Prostate gland (tissue), 2 donors: ENCODE measurements at regions not wholly inside any gene's neighbourhood (a gene's known extent, or its start where the extent isn't known, plus 50 kb on each side); places are given as distances from the start of the nearest gene placed in this dataset.

Source experiments
- DNase-seq: peaks from one replicate; pipeline ENCODE4 v3.0.0-alpha.2; 2019; ENCODE audit warnings: low spot score
- H3K27ac ChIP-seq, 2 donors: fragments of 200-600 bp; sonication (generic); 2 replicates each; pipeline ENCODE4 v1.5.1; 2017 to 2019
- H3K27me3 ChIP-seq: fragments of 200-600 bp; sonication (generic); replicated peaks from 2 replicates; pipeline ENCODE4 v1.5.1; 2019; ENCODE audit not compliant: insufficient read depth
- H3K36me3 ChIP-seq, 2 donors: fragments of 200-600 bp; sonication (generic); 1 replicate in 1 of 2; 2 replicates in 1 of 2; pipeline versions ENCODE4 v1.5.1 to v1.8.1; 2017 to 2019
- H3K4me1 ChIP-seq: fragments of 200-600 bp; sonication (generic); replicated peaks from 2 replicates; pipeline ENCODE4 v1.5.1; 2019
- H3K4me3 ChIP-seq, 2 donors: fragments of 200-600 bp; sonication (generic); 2 replicates each; pipeline ENCODE4 v1.5.1; 2017 to 2019
- H3K9me3 ChIP-seq: fragments of 200-600 bp; sonication (generic); 2 replicates; pipeline ENCODE4 v1.5.1; 2017
- CTCF ChIP-seq, 4 experiments: fragments of 200-600 bp in 2 of 4; fragments of 450-650 bp in 2 of 4; sonication (generic) in 2 of 4; IDR thresholded peaks; 1 replicate in 3 of 4; 2 replicates in 1 of 4; pipeline ENCODE4 v1.5.1; 2016 to 2019; ENCODE audit warnings: antibody characterized with exemption in 4 of 4, mild to moderate bottlenecking in 2 of 4, moderate library complexity in 2 of 4
- POLR2A ChIP-seq: fragments of 450-650 bp; IDR thresholded peaks from one replicate; pipeline ENCODE4 v1.6.1; 2016; ENCODE audit warnings: antibody characterized with exemption, mild to moderate bottlenecking
- POLR2AphosphoS5 ChIP-seq: sonication (generic); formaldehyde crosslinking; IDR thresholded peaks from one replicate; pipeline ENCODE4 v1.6.1; 2017; ENCODE audit warnings: antibody characterized with exemption
- WGBS: methylation state at CpG from one replicate; pipeline ENCODE4 v1.1.5; 2018; 5-methylcytosine and 5-hydroxymethylcytosine counted together
- intact Hi-C: fragments of 100-400 bp; cut with DNase I; formaldehyde crosslinking; loops from one replicate; pipeline ENCODE4 v1.14.2; 2022

- Histone ChIP-seq H3K27me3 (no peaks in the 10 kb centered on the region), H3K4me3 (no peak overlapping the region), H3K27ac (no peak overlapping the region), H3K4me1 (no peaks in the 10 kb centered on the region), H3K36me3 (no peaks in the 10 kb centered on the region), H3K9me3 (no peaks in the 10 kb centered on the region)
- WGBS, result 75% methylated on average over 1 of the region's 1 CpG
- no peak for TF ChIP-seq POLR2A
- intact Hi-C loops, result no loop called here
- no peak for DNase-seq
Measured at GRCh38 chr5:166648736-166649135, 1642.7 kb upstream of the WWC1 start.

GRCh38 chr5:166649676-166650075, 1641.8 kb upstream of the WWC1 start:
- H3K4me3 ChIP-seq, result no peak overlapping the region
- no peak for DNase-seq
- H3K27ac ChIP-seq, result no peak overlapping the region
- WGBS, result 22% methylated on average over 1 of the region's 1 CpG
- no peaks in the 10 kb centered on the region for H3K27me3 ChIP-seq
- H3K4me1 ChIP-seq, result no peaks in the 10 kb centered on the region
- no peaks in the 10 kb centered on the region for H3K36me3 ChIP-seq
- TF ChIP-seq POLR2AphosphoS5 (no peak), CTCF (IDR thresholded peaks at IDR 0.05) (no peak), POLR2A (no peak)
- intact Hi-C loops, result no loop called here
- no peaks in the 10 kb centered on the region for H3K9me3 ChIP-seq

GRCh38 chr5:166651234-166651633, 1640.2 kb upstream of the WWC1 start:
- TF ChIP-seq POLR2AphosphoS5 (no peak), CTCF (IDR thresholded peaks at IDR 0.05) (no peak)
- Histone ChIP-seq H3K4me1 (no peaks in the 10 kb centered on the region), H3K36me3 (no peaks in the 10 kb centered on the region), H3K4me3 (no peak overlapping the region), H3K27ac (no peak overlapping the region), H3K9me3 (no peaks in the 10 kb centered on the region), H3K27me3 (no peaks in the 10 kb centered on the region)
- 91% methylated on average over 1 of the region's 1 CpG for WGBS
- intact Hi-C loops, result no loop called here
- no peak for DNase-seq

- H3K4me3 ChIP-seq, result no peak overlapping the region
- no peaks in the 10 kb centered on the region for H3K4me1 ChIP-seq
- no peaks in the 10 kb centered on the region for H3K27me3 ChIP-seq
- no peak for DNase-seq
- TF ChIP-seq POLR2A (no peak), POLR2AphosphoS5 (no peak), CTCF (IDR thresholded peaks at IDR 0.05) (no peak)
- H3K27ac ChIP-seq, result no peak overlapping the region
- WGBS, result 52% methylated on average over 1 of the region's 1 CpG
- H3K9me3 ChIP-seq, result no peaks in the 10 kb centered on the region
- no peaks in the 10 kb centered on the region for H3K36me3 ChIP-seq
- intact Hi-C loops, result no loop called here
Measured at GRCh38 chr5:166671811-166672210, 1619.6 kb upstream of the WWC1 start.

- H3K27ac ChIP-seq, result no peak overlapping the region
- no peaks in the 10 kb centered on the region for H3K36me3 ChIP-seq
- TF ChIP-seq POLR2AphosphoS5 (no peak), CTCF (IDR thresholded peaks at IDR 0.05) (no peak), POLR2A (no peak)
- DNase-seq, result no peak
- no peaks in the 10 kb centered on the region for H3K4me1 ChIP-seq
- WGBS, result 92% methylated on average over 1 of the region's 1 CpG
- no peak overlapping the region for H3K4me3 ChIP-seq
- no peaks in the 10 kb centered on the region for H3K9me3 ChIP-seq
- intact Hi-C loops, result no loop called here
- H3K27me3 ChIP-seq, result no peaks in the 10 kb centered on the region
Measured at GRCh38 chr5:166672431-166672830, 1619.0 kb upstream of the WWC1 start.
